GM12892 (cell line): ENCODE measurements at regions not wholly inside any gene's neighbourhood (a gene's known extent, or its start where the extent isn't known, plus 50 kb on each side); places are given as distances from the start of the nearest gene placed in this dataset.

Experiments
- POLR2A ChIP-seq: IDR thresholded peaks from 2 replicates; pipeline ENCODE4 v1.6.1; 2011; ENCODE audit warnings: low read depth, low read length, control low read depth
- POLR2AphosphoS5 ChIP-seq: IDR thresholded peaks from 2 replicates; pipeline ENCODE4 v1.6.1; 2011; ENCODE audit warnings: low read depth, low read length, control low read depth
- TAF1 ChIP-seq: IDR thresholded peaks from 2 replicates; pipeline ENCODE4 v1.6.1; 2011; ENCODE audit warnings: low read depth, mild to moderate bottlenecking, control low read depth, low read length, borderline replicate concordance

DNA sequence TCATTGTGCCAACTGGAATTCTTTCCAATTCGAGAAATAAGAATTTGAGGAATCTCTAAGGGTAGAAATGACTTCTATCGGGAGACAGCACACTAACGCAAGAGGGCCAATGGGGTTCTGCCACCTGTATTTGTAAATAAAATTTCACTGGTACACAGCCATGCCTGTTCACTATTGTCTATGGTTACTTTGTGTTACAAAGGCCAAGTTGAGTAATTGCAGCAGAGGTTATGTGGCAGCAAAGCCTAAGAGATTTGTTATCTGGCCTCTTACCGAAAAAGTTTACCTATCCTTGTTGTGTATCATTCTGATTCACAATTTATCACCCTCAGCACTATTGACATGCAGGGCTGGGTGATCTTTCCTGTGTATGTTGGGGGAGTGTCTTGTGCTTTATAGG, 278.0 kb downstream of the KLF5 start:
- no peak for TF ChIP-seq POLR2A
- TF ChIP-seq TAF1, result no peak
- TF ChIP-seq POLR2AphosphoS5, result no peak
